ENCODE measurements at regions not wholly inside any gene's neighbourhood (a gene's known extent, or its start where the extent isn't known, plus 50 kb on each side); places are given as distances from the start of the nearest gene placed in this dataset.

DNA sequence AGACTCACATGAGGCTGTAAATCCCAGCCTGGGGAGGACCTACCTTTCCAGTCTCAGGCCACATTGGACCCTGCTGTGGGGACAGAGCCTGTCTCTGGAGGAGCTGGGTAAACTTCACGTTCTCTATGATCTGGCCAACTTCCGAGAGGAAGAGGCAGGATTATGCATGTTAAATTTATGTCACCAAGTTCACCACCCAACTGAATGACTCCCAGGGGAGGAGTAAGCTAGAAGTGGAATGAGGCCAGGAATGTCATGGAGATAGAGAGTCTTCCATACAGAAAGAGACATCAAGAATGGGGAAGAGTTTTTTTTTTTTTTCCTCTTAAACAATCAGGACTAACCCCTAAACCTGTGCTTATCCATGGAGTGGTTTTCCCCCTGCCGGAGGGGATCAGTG, 90.3 kb upstream of the PALM2AKAP2 start:
- H4K20me1 ChIP-seq (ENCODE audit: control insufficient read depth, extremely low read depth, insufficient read depth, low read length) = no peaks in the 10 kb centered on the region
- H3K27ac ChIP-seq (ENCODE audit: insufficient read depth, low read length) = no peak overlapping the region
- H3K4me1 ChIP-seq (ENCODE audit: control insufficient read depth, extremely low read depth, insufficient read depth, low read length) = no peaks in the 10 kb centered on the region
- DNase-seq (ENCODE audit: low read depth in 2 of 2) = no peak
- no peak overlapping the region for H3K4me2 ChIP-seq (ENCODE audit: extremely low read depth, insufficient read depth, low read length)
- H3K4me3 ChIP-seq (replicated peaks in 1 of 4; ENCODE audit: control extremely low read depth in 1 of 4, insufficient read depth in 1 of 4, low read depth in 3 of 4, low read length in 4 of 4) = no peak overlapping the region
- H3K79me2 ChIP-seq (ENCODE audit: control insufficient read depth, insufficient read depth, low read length) = no peaks in the 10 kb centered on the region
- no peaks in the 10 kb centered on the region for H3K9me3 ChIP-seq (ENCODE audit: control insufficient read depth, insufficient read depth, low read depth, low read length)
- no peaks in the 10 kb centered on the region for H3K36me3 ChIP-seq (ENCODE audit: control insufficient read depth, insufficient read depth, low read length)
- H3K9ac ChIP-seq (ENCODE audit: insufficient read depth, low read length) = no peak overlapping the region
- TF ChIP-seq EZH2 (IDR thresholded peaks at IDR 0.05; ENCODE audit: low read length, missing control alignments) (no peak), CTCF (conservative IDR thresholded peaks at IDR 0.05 in 1 of 2, IDR thresholded peaks at IDR 0.05 in 1 of 2; ENCODE audit: low read depth in 1 of 2, low read length in 2 of 2) (no peak)
- no peak overlapping the region for H2AFZ ChIP-seq (ENCODE audit: low read length)
- H3K27me3 ChIP-seq (ENCODE audit: control insufficient read depth, insufficient read depth, low read length) = no peaks in the 10 kb centered on the region

DNA sequence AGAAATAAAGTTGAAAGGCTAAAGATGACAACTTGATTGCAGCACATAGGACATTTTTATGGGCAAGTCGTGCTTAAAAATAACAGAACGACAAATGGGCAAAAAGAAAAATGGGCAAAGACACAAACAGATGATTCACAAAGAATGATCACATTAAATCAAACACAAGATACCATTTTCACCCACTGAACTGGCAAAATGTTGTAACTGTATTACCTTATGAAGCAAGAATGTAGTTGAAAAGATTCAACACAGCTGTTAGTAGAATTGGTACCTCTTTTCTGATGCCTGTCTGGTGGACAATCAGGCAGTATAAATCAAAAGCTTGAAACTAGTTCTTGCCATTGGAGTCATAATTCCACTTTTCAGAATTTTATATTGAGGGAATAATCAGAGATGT, 81.0 kb upstream of the PALM2AKAP2 start:
- no peaks in the 10 kb centered on the region for H3K9me3 ChIP-seq (ENCODE audit: control insufficient read depth, insufficient read depth, low read depth, low read length)
- no peaks in the 10 kb centered on the region for H3K36me3 ChIP-seq (ENCODE audit: control insufficient read depth, insufficient read depth, low read length)
- no peaks in the 10 kb centered on the region for H3K79me2 ChIP-seq (ENCODE audit: control insufficient read depth, insufficient read depth, low read length)
- H3K4me3 ChIP-seq (replicated peaks in 1 of 4; ENCODE audit: control extremely low read depth in 1 of 4, insufficient read depth in 1 of 4, low read depth in 3 of 4, low read length in 4 of 4) = no peak overlapping the region
- H3K4me2 ChIP-seq (ENCODE audit: extremely low read depth, insufficient read depth, low read length) = no peak overlapping the region
- H3K27me3 ChIP-seq (ENCODE audit: control insufficient read depth, insufficient read depth, low read length) = no peaks in the 10 kb centered on the region
- no peaks in the 10 kb centered on the region for H4K20me1 ChIP-seq (ENCODE audit: control insufficient read depth, extremely low read depth, insufficient read depth, low read length)
- H3K27ac ChIP-seq (ENCODE audit: insufficient read depth, low read length) = no peak overlapping the region
- peak; percentile 11 to 51 for DNase-seq (ENCODE audit: low read depth in 2 of 2)
- TF ChIP-seq CTCF (conservative IDR thresholded peaks at IDR 0.05 in 1 of 2, IDR thresholded peaks at IDR 0.05 in 1 of 2; ENCODE audit: low read depth in 1 of 2, low read length in 2 of 2) (no peak), EZH2 (IDR thresholded peaks at IDR 0.05; ENCODE audit: low read length, missing control alignments) (no peak)
- no peaks in the 10 kb centered on the region for H3K4me1 ChIP-seq (ENCODE audit: control insufficient read depth, extremely low read depth, insufficient read depth, low read length)
- no peak overlapping the region for H3K9ac ChIP-seq (ENCODE audit: insufficient read depth, low read length)
- H2AFZ ChIP-seq (ENCODE audit: low read length) = no peak overlapping the region

DNA sequence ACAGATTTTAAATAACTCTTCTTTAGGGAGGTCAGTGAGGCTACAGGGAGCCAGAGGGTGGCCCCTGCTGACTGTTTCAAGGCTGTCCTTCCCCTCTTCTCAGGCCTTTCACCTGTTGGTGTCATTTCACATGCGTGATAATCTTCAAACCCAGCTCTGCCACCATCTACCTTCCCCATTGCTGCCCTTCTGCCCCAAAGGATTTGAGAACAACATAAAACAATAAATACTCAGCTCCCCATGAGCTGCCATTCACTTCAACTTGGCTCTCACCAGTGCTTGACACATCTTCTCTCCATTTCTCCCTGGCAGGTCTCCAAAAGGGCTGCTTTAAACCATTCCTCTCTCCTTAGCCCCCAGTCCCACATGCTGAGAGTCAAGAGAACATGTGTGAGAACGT, 75.5 kb upstream of the PALM2AKAP2 start:
- DNase-seq (ENCODE audit: low read depth in 2 of 2) = no peak
- H3K4me3 ChIP-seq (replicated peaks in 1 of 4; ENCODE audit: control extremely low read depth in 1 of 4, insufficient read depth in 1 of 4, low read depth in 3 of 4, low read length in 4 of 4) = no peak overlapping the region
- H3K9me3 ChIP-seq (ENCODE audit: control insufficient read depth, insufficient read depth, low read depth, low read length) = no peaks in the 10 kb centered on the region
- H3K4me1 ChIP-seq (ENCODE audit: control insufficient read depth, extremely low read depth, insufficient read depth, low read length) = peaks cover 2% of the 10 kb centered on the region
- no peak overlapping the region for H3K27ac ChIP-seq (ENCODE audit: insufficient read depth, low read length)
- H4K20me1 ChIP-seq (ENCODE audit: control insufficient read depth, extremely low read depth, insufficient read depth, low read length) = no peaks in the 10 kb centered on the region
- no peaks in the 10 kb centered on the region for H3K27me3 ChIP-seq (ENCODE audit: control insufficient read depth, insufficient read depth, low read length)
- no peak overlapping the region for H3K4me2 ChIP-seq (ENCODE audit: extremely low read depth, insufficient read depth, low read length)
- H3K9ac ChIP-seq (ENCODE audit: insufficient read depth, low read length) = no peak overlapping the region
- no peaks in the 10 kb centered on the region for H3K36me3 ChIP-seq (ENCODE audit: control insufficient read depth, insufficient read depth, low read length)
- H3K79me2 ChIP-seq (ENCODE audit: control insufficient read depth, insufficient read depth, low read length) = no peaks in the 10 kb centered on the region
- no peak overlapping the region for H2AFZ ChIP-seq (ENCODE audit: low read length)
- TF ChIP-seq CTCF (conservative IDR thresholded peaks at IDR 0.05 in 1 of 2, IDR thresholded peaks at IDR 0.05 in 1 of 2; ENCODE audit: low read depth in 1 of 2, low read length in 2 of 2) (no peak), EZH2 (IDR thresholded peaks at IDR 0.05; ENCODE audit: low read length, missing control alignments) (no peak)
